ENCODE measurements at regions not wholly inside any gene's neighbourhood (a gene's known extent, or its start where the extent isn't known, plus 50 kb on each side); places are given as distances from the start of the nearest gene placed in this dataset.

DNA sequence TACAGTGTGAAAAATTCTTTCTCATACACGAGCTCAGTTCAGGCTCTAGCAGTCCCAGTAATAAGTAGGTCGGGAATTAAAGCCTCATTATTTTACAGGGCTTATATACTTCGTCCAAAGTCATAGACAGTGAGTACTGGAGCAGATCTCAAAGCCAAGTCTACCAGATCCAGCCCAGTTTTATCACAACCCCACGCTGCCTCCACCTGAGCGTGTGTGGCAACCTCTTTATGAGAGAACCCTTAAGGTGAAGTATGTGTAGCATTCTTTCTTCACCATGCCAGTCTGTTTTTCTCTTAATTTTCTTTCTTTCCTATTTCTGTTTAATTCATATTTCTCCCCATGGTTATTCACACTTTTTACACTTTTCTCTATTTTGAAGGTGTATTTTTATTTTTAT lies 574.6 kb upstream of the ARPP21 start:
- H3K36me3 ChIP-seq (ENCODE audit: insufficient read depth, low read length): no peaks in the 10 kb centered on the region
- no peak overlapping the region for H3K4me2 ChIP-seq (ENCODE audit: low read length)
- no peaks in the 10 kb centered on the region for H4K20me1 ChIP-seq (ENCODE audit: insufficient read depth)
- H3F3A ChIP-seq (ENCODE audit: insufficient read depth, low read length, poor library complexity, severe bottlenecking): no peaks in the 10 kb centered on the region
- TF ChIP-seq TAF1 (IDR thresholded peaks at IDR 0.05; ENCODE audit: low read depth): no peak
- no peak for TF ChIP-seq MXI1 (conservative IDR thresholded peaks at IDR 0.05; ENCODE audit: poor library complexity, severe bottlenecking)
- no peak for TF ChIP-seq RAD21 (conservative IDR thresholded peaks at IDR 0.05)
- TF ChIP-seq EP300 (conservative IDR thresholded peaks at IDR 0.05; ENCODE audit: poor library complexity, severe bottlenecking): no peak
- TF ChIP-seq, protein P1, sequence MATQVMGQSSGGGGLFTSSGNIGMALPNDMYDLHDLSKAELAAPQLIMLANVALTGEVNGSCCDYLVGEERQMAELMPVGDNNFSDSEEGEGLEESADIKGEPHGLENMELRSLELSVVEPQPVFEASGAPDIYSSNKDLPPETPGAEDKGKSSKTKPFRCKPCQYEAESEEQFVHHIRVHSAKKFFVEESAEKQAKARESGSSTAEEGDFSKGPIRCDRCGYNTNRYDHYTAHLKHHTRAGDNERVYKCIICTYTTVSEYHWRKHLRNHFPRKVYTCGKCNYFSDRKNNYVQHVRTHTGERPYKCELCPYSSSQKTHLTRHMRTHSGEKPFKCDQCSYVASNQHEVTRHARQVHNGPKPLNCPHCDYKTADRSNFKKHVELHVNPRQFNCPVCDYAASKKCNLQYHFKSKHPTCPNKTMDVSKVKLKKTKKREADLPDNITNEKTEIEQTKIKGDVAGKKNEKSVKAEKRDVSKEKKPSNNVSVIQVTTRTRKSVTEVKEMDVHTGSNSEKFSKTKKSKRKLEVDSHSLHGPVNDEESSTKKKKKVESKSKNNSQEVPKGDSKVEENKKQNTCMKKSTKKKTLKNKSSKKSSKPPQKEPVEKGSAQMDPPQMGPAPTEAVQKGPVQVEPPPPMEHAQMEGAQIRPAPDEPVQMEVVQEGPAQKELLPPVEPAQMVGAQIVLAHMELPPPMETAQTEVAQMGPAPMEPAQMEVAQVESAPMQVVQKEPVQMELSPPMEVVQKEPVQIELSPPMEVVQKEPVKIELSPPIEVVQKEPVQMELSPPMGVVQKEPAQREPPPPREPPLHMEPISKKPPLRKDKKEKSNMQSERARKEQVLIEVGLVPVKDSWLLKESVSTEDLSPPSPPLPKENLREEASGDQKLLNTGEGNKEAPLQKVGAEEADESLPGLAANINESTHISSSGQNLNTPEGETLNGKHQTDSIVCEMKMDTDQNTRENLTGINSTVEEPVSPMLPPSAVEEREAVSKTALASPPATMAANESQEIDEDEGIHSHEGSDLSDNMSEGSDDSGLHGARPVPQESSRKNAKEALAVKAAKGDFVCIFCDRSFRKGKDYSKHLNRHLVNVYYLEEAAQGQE (IDR thresholded peaks at IDR 0.05; ENCODE audit: borderline replicate concordance): no peak
- TF ChIP-seq SMC3 (conservative IDR thresholded peaks at IDR 0.05; ENCODE audit: poor library complexity): no peak
- TF ChIP-seq EZH2 (IDR thresholded peaks at IDR 0.05; ENCODE audit: borderline replicate concordance, insufficient read depth, low read length, poor library complexity, severe bottlenecking): no peak
- no peak for TF ChIP-seq POLR2AphosphoS5 (IDR thresholded peaks at IDR 0.05)
- TF ChIP-seq CTCF (IDR thresholded peaks at IDR 0.05; ENCODE audit: poor library complexity, severe bottlenecking): no peak
- H3K27ac ChIP-seq (ENCODE audit: low read length): no peak overlapping the region
- H3K4me3 ChIP-seq (ENCODE audit: low read length): no peak overlapping the region
- no peaks in the 10 kb centered on the region for H3K9me2 ChIP-seq (ENCODE audit: insufficient read depth, low read length)
- no peak overlapping the region for H3K9ac ChIP-seq (ENCODE audit: low read length)
- H2AFZ ChIP-seq (ENCODE audit: low read depth, low read length): no peak overlapping the region
- no peaks in the 10 kb centered on the region for H3K9me3 ChIP-seq (ENCODE audit: low read length)
- H3K27me3 ChIP-seq (ENCODE audit: insufficient read depth, low read depth, low read length): no peaks in the 10 kb centered on the region
- H3K79me2 ChIP-seq (replicated peaks; ENCODE audit: insufficient read depth, low read length): no peaks in the 10 kb centered on the region

DNA sequence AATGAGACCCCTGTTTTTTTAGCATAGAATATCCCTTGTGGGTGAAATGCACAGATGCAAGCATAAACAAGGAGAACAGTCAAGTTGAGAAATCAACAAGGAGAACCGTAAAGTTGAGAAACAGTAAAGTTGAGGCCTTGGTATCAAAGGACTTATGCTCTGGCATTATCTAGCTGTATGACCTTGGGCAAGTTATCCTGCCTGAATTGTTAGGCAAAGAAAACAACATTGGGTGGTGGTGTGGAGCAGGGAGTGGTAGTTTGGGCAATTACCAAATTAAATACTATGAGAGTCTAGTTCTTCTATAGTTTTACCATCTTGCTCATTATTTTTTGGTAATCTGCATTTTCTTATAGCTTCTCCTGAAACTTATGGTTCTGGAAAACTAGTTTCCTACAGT lies 573.4 kb upstream of the ARPP21 start:
- no peak overlapping the region for H2AFZ ChIP-seq (ENCODE audit: low read depth, low read length)
- H3K9ac ChIP-seq (ENCODE audit: low read length): no peak overlapping the region
- TF ChIP-seq POLR2AphosphoS5 (IDR thresholded peaks at IDR 0.05) (no peak), CTCF (IDR thresholded peaks at IDR 0.05; ENCODE audit: poor library complexity, severe bottlenecking) (no peak), EZH2 (IDR thresholded peaks at IDR 0.05; ENCODE audit: borderline replicate concordance, insufficient read depth, low read length, poor library complexity, severe bottlenecking) (no peak), MXI1 (conservative IDR thresholded peaks at IDR 0.05; ENCODE audit: poor library complexity, severe bottlenecking) (no peak), EP300 (conservative IDR thresholded peaks at IDR 0.05; ENCODE audit: poor library complexity, severe bottlenecking) (no peak), TAF1 (IDR thresholded peaks at IDR 0.05; ENCODE audit: low read depth) (no peak), RAD21 (conservative IDR thresholded peaks at IDR 0.05) (no peak)
- TF ChIP-seq, protein P1 (IDR thresholded peaks at IDR 0.05; ENCODE audit: borderline replicate concordance): no peak
- H3K27ac ChIP-seq (ENCODE audit: low read length): no peak overlapping the region
- H3K9me3 ChIP-seq (ENCODE audit: low read length): no peaks in the 10 kb centered on the region
- no peaks in the 10 kb centered on the region for H3K27me3 ChIP-seq (ENCODE audit: insufficient read depth, low read depth, low read length)
- H4K20me1 ChIP-seq (ENCODE audit: insufficient read depth): no peaks in the 10 kb centered on the region
- no peak overlapping the region for H3K4me3 ChIP-seq (ENCODE audit: low read length)
- no peak overlapping the region for H3K4me2 ChIP-seq (ENCODE audit: low read length)
- H3F3A ChIP-seq (ENCODE audit: insufficient read depth, low read length, poor library complexity, severe bottlenecking): no peaks in the 10 kb centered on the region
- no peaks in the 10 kb centered on the region for H3K36me3 ChIP-seq (ENCODE audit: insufficient read depth, low read length)
- no peaks in the 10 kb centered on the region for H3K9me2 ChIP-seq (ENCODE audit: insufficient read depth, low read length)
- H3K79me2 ChIP-seq (replicated peaks; ENCODE audit: insufficient read depth, low read length): no peaks in the 10 kb centered on the region

Measured in neural cell (in vitro differentiated cells).